A673 (cell line): ENCODE measurements at regions not wholly inside any gene's neighbourhood (a gene's known extent, or its start where the extent isn't known, plus 50 kb on each side); places are given as distances from the start of the nearest gene placed in this dataset.
A peak's percentile ranks its signal among the peaks of the same experiment; 100 is the strongest.

ENCODE experiments used
- BruUV-seq: library from RNA; stranded (reverse); fragments of 400-500 nt; replicated peaks from 2 replicates; lab custom pipeline; 2021; lab: Mats Ljungman, UMichigan
- CTCF ChIA-PET: fragments of 300-600 bp; sonication (Branson Sonifier 250); formaldehyde crosslinking; loops from one replicate; lab custom pipeline; 2022; ENCODE audit warnings: antibody characterized with exemption; lab: Charles Lee
- POLR2A ChIA-PET: fragments of 300-600 bp; sonication (Branson Sonifier 250); formaldehyde crosslinking; loops from one replicate; lab custom pipeline; 2022; ENCODE audit warnings: antibody characterized with exemption; ENCODE audit not compliant: low non-redundant PET; lab: Charles Lee
- DNase-seq: peaks from one replicate; pipeline ENCODE4 v3.0.0-alpha.2; 2015; ENCODE audit warnings: low spot score
- H3K27ac ChIP-seq: fragments of 200-600 bp; sonication (generic); 2 replicates; pipeline ENCODE4 v1.5.1; 2016; ENCODE audit warnings: mixed run types, low read depth, mild to moderate bottlenecking, mixed read lengths, antibody characterized with exemption, low read length; ENCODE audit not compliant: poor library complexity, severe bottlenecking
- H3K27me3 ChIP-seq: fragments of 200-600 bp; sonication (generic); replicated peaks from 2 replicates; pipeline ENCODE4 v1.6.1; 2017; ENCODE audit warnings: mixed run types, low read depth, mild to moderate bottlenecking, mixed read lengths, antibody characterized with exemption, low read length; ENCODE audit not compliant: insufficient read depth, poor library complexity
- H3K36me3 ChIP-seq: fragments of 200-600 bp; sonication (generic); 2 replicates; pipeline ENCODE4 v1.6.1; 2016; ENCODE audit warnings: mixed run types, mild to moderate bottlenecking, mixed read lengths, antibody characterized with exemption, low read length; ENCODE audit not compliant: insufficient read depth, poor library complexity, severe bottlenecking
- H3K4me1 ChIP-seq: fragments of 200-600 bp; sonication (generic); 2 replicates; pipeline ENCODE4 v1.6.1; 2017; ENCODE audit warnings: mixed run types, mild to moderate bottlenecking, mixed read lengths, antibody characterized with exemption, low read length; ENCODE audit not compliant: insufficient read depth, poor library complexity, severe bottlenecking
- H3K4me3 ChIP-seq: fragments of 200-600 bp; sonication (generic); 2 replicates; pipeline ENCODE4 v1.5.1; 2016; ENCODE audit warnings: low read depth, mixed run types, mild to moderate bottlenecking, mixed read lengths, low read length; ENCODE audit not compliant: poor library complexity, severe bottlenecking
- H3K9me3 ChIP-seq: fragments of 200-600 bp; sonication (generic); 2 replicates; pipeline ENCODE4 v1.6.1; 2016; ENCODE audit warnings: mixed run types, low read depth, mild to moderate bottlenecking, mixed read lengths, antibody characterized with exemption, low read length; ENCODE audit not compliant: poor library complexity, severe bottlenecking
- EZH2 ChIP-seq: fragments of 200-600 bp; sonication (generic); IDR thresholded peaks from 2 replicates; pipeline ENCODE4 v1.6.1; 2017; ENCODE audit warnings: borderline replicate concordance, low read depth, mild to moderate bottlenecking, mixed read lengths, antibody characterized with exemption, low read length; ENCODE audit not compliant: poor library complexity, severe bottlenecking
- intact Hi-C: fragments of 100-400 bp; cut with micrococcal nuclease; formaldehyde crosslinking; loops from one replicate; pipeline ENCODE4 v1.10.0; 2022; ENCODE audit not compliant: unreplicated experiment
- TF ChIP-seq, protein P1 (sequence below): fragments of 300-800, 200-600 bp; sonication (generic); conservative IDR thresholded peaks from 2 replicates; pipeline ENCODE4 v1.5.1; 2017; ENCODE audit warnings: low read depth, mild to moderate bottlenecking, antibody characterized with exemption, low read length, moderate library complexity, mixed read lengths

- Histone ChIP-seq H3K27me3 (no peaks in the 10 kb centered on the region), H3K36me3 (no peaks in the 10 kb centered on the region), H3K4me1 (peaks cover 34% of the 10 kb centered on the region), H3K27ac (peak overlapping the region; percentile 64), H3K9me3 (no peaks in the 10 kb centered on the region), H3K4me3 (no peak overlapping the region)
- intact Hi-C loops = no loop called here
- no peak for DNase-seq
- ChIA-PET CTCF (no interaction called here), POLR2A (no interaction called here)
- TF ChIP-seq EZH2 = no peak
- TF ChIP-seq, protein P1, sequence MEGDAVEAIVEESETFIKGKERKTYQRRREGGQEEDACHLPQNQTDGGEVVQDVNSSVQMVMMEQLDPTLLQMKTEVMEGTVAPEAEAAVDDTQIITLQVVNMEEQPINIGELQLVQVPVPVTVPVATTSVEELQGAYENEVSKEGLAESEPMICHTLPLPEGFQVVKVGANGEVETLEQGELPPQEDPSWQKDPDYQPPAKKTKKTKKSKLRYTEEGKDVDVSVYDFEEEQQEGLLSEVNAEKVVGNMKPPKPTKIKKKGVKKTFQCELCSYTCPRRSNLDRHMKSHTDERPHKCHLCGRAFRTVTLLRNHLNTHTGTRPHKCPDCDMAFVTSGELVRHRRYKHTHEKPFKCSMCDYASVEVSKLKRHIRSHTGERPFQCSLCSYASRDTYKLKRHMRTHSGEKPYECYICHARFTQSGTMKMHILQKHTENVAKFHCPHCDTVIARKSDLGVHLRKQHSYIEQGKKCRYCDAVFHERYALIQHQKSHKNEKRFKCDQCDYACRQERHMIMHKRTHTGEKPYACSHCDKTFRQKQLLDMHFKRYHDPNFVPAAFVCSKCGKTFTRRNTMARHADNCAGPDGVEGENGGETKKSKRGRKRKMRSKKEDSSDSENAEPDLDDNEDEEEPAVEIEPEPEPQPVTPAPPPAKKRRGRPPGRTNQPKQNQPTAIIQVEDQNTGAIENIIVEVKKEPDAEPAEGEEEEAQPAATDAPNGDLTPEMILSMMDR = no peak
- no TSS peak for BruUV-seq
Measured at GRCh38 chr17:77364381-77364911, 223.7 kb downstream of the SEC14L1 start.

- H3K4me3 ChIP-seq = no peak overlapping the region
- no peaks in the 10 kb centered on the region for H3K27me3 ChIP-seq
- peaks cover 34% of the 10 kb centered on the region for H3K4me1 ChIP-seq
- no peaks in the 10 kb centered on the region for H3K36me3 ChIP-seq
- no peak for DNase-seq
- POLR2A ChIA-PET = no interaction called here
- H3K9me3 ChIP-seq = no peaks in the 10 kb centered on the region
- no TSS peak for BruUV-seq
- TF ChIP-seq, protein P1 = no peak
- TF ChIP-seq EZH2 = no peak
- intact Hi-C loops = no loop called here
- CTCF ChIA-PET = interaction anchor here (0.6 kb wide), 1 partner anchor 170 kb away, joined by 3 read pairs; no protein-coding TSS in a partner anchor
- H3K27ac ChIP-seq = peak overlapping the region; percentile 64
Measured at GRCh38 chr17:77364941-77365583, 224.3 kb downstream of the SEC14L1 start.

DNA sequence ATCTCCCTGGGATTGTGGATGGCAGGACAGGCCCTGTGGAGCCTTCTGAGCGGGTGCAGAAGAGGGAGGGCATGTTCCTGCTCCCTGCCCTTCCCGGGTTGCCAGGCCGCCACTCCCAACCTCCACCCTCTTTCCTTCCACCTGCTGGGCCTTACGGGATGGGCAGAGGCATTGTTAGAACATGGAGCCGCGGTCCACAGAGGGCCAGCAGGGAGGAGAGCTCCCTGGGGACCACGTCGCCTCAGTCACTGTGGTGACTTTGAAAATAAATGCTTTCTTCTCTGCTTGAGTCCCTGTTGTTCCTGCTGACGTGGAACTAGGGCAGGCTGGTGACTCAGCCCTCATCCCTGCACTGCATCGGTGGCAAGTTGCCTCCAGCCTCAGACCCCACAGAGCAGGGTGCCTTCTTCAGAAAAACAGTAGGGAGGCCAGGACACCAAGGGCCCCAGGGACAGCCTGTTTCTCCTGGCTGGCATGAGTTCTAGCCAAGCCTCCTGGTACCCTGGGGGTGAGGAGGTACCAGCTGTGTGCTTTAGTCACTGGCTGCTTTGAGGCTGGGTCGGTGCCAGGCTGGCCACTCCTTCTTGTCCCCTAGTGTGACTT is 224.9 kb downstream of the SEC14L1 start:
- peak overlapping the region; percentile 64 for H3K27ac ChIP-seq
- TF ChIP-seq, protein P1 = no peak
- no peak for TF ChIP-seq EZH2
- peaks cover 38% of the 10 kb centered on the region for H3K4me1 ChIP-seq
- no peaks in the 10 kb centered on the region for H3K9me3 ChIP-seq
- BruUV-seq = no TSS peak
- no peaks in the 10 kb centered on the region for H3K27me3 ChIP-seq
- POLR2A ChIA-PET = no interaction called here
- no peaks in the 10 kb centered on the region for H3K36me3 ChIP-seq
- no peak overlapping the region for H3K4me3 ChIP-seq
- DNase-seq = peak; percentile 88
- CTCF ChIA-PET = interaction anchor here (0.6 kb wide), 1 partner anchor 170 kb away, joined by 3 read pairs; no protein-coding TSS in a partner anchor
- intact Hi-C loops = no loop called here
